ENCODE measurements at regions not wholly inside any gene's neighbourhood (a gene's known extent, or its start where the extent isn't known, plus 50 kb on each side); places are given as distances from the start of the nearest gene placed in this dataset.

GRCh38 chr13:91052876-91053275, 294.6 kb upstream of the MIR17HG start:
- no peak overlapping the region for H2AFZ ChIP-seq
- H3K4me3 ChIP-seq, result no peak overlapping the region
- no peak overlapping the region for H3K4me2 ChIP-seq
- H3K4me1 ChIP-seq (ENCODE audit: insufficient read depth), result no peaks in the 10 kb centered on the region
- no peaks in the 10 kb centered on the region for H3K27me3 ChIP-seq
- H3K36me3 ChIP-seq (replicated peaks; ENCODE audit: insufficient read depth, low read depth), result no peaks in the 10 kb centered on the region
- no peak overlapping the region for H3K27ac ChIP-seq
- 58% methylated on average over 1 of the region's 1 CpG for WGBS (ENCODE audit: low lambda C conversion rate, missing lambda C conversion rate)
- no peaks in the 10 kb centered on the region for H3K79me2 ChIP-seq
- H3K9me3 ChIP-seq (ENCODE audit: low read depth), result no peaks in the 10 kb centered on the region
- H4K20me1 ChIP-seq (ENCODE audit: insufficient read depth, poor library complexity, severe bottlenecking), result no peaks in the 10 kb centered on the region
- TF ChIP-seq EZH2 (IDR thresholded peaks at IDR 0.05; ENCODE audit: borderline replicate concordance) (no peak), CTCF (IDR thresholded peaks at IDR 0.05; ENCODE audit: poor library complexity) (no peak), EZH2phosphoT487 (IDR thresholded peaks at IDR 0.05; ENCODE audit: low read depth, severe bottlenecking, unreplicated experiment) (no peak)
- DNase-seq (ENCODE audit: low spot score), result no peak
- no peaks in the 10 kb centered on the region for H3K9me2 ChIP-seq (replicated peaks; ENCODE audit: insufficient read depth)

DNA sequence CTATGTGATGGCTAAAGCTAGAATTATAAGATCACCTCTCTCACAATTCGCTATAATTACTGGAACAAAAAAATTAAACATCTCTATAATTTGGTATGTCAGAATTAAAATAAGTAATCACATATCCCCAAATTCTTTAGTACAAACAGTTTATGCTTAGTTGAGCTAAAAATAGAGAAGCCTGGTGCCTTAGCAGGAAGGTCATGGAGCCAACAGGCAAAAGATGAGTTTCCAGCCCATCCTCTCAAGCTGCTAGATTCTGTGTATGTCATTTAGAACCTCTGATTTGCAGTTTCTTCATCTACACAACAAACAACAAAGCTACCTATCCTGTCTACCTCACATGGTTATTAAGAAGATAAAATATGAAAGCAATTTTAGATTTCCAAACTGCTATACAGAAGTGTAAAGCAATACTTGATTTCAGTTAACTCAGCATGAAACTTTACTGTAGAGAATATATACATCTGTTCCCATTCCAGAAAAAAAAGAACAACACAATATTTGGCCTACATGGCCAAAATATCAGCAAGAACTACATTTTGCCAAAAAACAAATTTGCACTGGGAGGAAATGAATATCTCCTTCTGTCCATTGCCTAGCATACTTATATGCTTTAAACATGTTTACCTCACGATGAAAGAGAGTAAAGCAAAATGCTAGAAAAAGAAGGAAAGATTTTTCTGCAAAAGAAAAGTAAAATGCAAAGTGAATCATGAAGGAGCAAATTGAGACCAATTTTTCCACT, 294.0 kb upstream of the MIR17HG start:
- H3K9me3 ChIP-seq (ENCODE audit: low read depth), result no peaks in the 10 kb centered on the region
- H4K20me1 ChIP-seq (ENCODE audit: insufficient read depth, poor library complexity, severe bottlenecking), result no peaks in the 10 kb centered on the region
- H3K4me3 ChIP-seq, result no peak overlapping the region
- no peak overlapping the region for H3K4me2 ChIP-seq
- no peaks in the 10 kb centered on the region for H3K27me3 ChIP-seq
- H3K36me3 ChIP-seq (replicated peaks; ENCODE audit: insufficient read depth, low read depth), result no peaks in the 10 kb centered on the region
- H3K27ac ChIP-seq, result no peak overlapping the region
- 94% methylated on average over 2 of the region's 2 CpGs for WGBS (ENCODE audit: low lambda C conversion rate, missing lambda C conversion rate)
- H3K4me1 ChIP-seq (ENCODE audit: insufficient read depth), result no peaks in the 10 kb centered on the region
- no peaks in the 10 kb centered on the region for H3K79me2 ChIP-seq
- H3K9me2 ChIP-seq (replicated peaks; ENCODE audit: insufficient read depth), result no peaks in the 10 kb centered on the region
- H2AFZ ChIP-seq, result no peak overlapping the region
- TF ChIP-seq EZH2 (IDR thresholded peaks at IDR 0.05; ENCODE audit: borderline replicate concordance), result no peak
- no peak for TF ChIP-seq EZH2phosphoT487 (IDR thresholded peaks at IDR 0.05; ENCODE audit: low read depth, severe bottlenecking, unreplicated experiment)
- TF ChIP-seq CTCF (IDR thresholded peaks at IDR 0.05; ENCODE audit: poor library complexity), result no peak
- DNase-seq (ENCODE audit: low spot score), result no peak

GRCh38 chr13:91054902-91055301, 292.6 kb upstream of the MIR17HG start:
- no peaks in the 10 kb centered on the region for H3K9me2 ChIP-seq (replicated peaks; ENCODE audit: insufficient read depth)
- WGBS (ENCODE audit: low lambda C conversion rate, missing lambda C conversion rate), result 61% methylated on average over 1 of the region's 1 CpG
- no peaks in the 10 kb centered on the region for H3K36me3 ChIP-seq (replicated peaks; ENCODE audit: insufficient read depth, low read depth)
- H3K27me3 ChIP-seq, result no peaks in the 10 kb centered on the region
- no peak overlapping the region for H2AFZ ChIP-seq
- TF ChIP-seq EZH2phosphoT487 (IDR thresholded peaks at IDR 0.05; ENCODE audit: low read depth, severe bottlenecking, unreplicated experiment) (no peak), EZH2 (IDR thresholded peaks at IDR 0.05; ENCODE audit: borderline replicate concordance) (no peak), CTCF (IDR thresholded peaks at IDR 0.05; ENCODE audit: poor library complexity) (no peak)
- no peaks in the 10 kb centered on the region for H3K9me3 ChIP-seq (ENCODE audit: low read depth)
- no peaks in the 10 kb centered on the region for H3K79me2 ChIP-seq
- no peaks in the 10 kb centered on the region for H4K20me1 ChIP-seq (ENCODE audit: insufficient read depth, poor library complexity, severe bottlenecking)
- no peak overlapping the region for H3K4me3 ChIP-seq
- H3K27ac ChIP-seq, result no peak overlapping the region
- H3K4me1 ChIP-seq (ENCODE audit: insufficient read depth), result no peaks in the 10 kb centered on the region
- DNase-seq (ENCODE audit: low spot score), result no peak
- no peak overlapping the region for H3K4me2 ChIP-seq
